Neural progenitor cell (in vitro differentiated cells): ENCODE measurements at regions not wholly inside any gene's neighbourhood (a gene's known extent, or its start where the extent isn't known, plus 50 kb on each side); places are given as distances from the start of the nearest gene placed in this dataset.

Experiments
- DNase-seq: peaks from one replicate; pipeline ENCODE4 v3.0.0-alpha.2; 2016; ENCODE audit warnings: low spot score
- H2AFZ ChIP-seq: fragments of 200-600 bp; sonication (generic); replicated peaks from 2 replicates; pipeline ENCODE4 v1.6.1; 2016; ENCODE audit warnings: antibody characterized with exemption
- H3F3A ChIP-seq: fragments of 200-600 bp; sonication (generic); 2 replicates; pipeline ENCODE4 v1.6.1; 2016; ENCODE audit warnings: antibody characterized with exemption, low read depth
- H3K27ac ChIP-seq: fragments of 200-600 bp; sonication (generic); 2 replicates; pipeline ENCODE4 v1.5.1; 2016; ENCODE audit warnings: mild to moderate bottlenecking
- H3K27me3 ChIP-seq: fragments of 200-600 bp; sonication (generic); 2 replicates; pipeline ENCODE4 v1.6.1; 2016; ENCODE audit warnings: mild to moderate bottlenecking, moderate library complexity
- H3K36me3 ChIP-seq: fragments of 200-600 bp; sonication (generic); 2 replicates; pipeline ENCODE4 v1.5.1; 2016
- H3K4me1 ChIP-seq: fragments of 200-600 bp; sonication (generic); 2 replicates; pipeline ENCODE4 v1.6.1; 2016; ENCODE audit warnings: mixed run types
- H3K4me2 ChIP-seq: fragments of 200-600 bp; sonication (generic); 2 replicates; pipeline ENCODE4 v1.6.1; 2016
- H3K4me3 ChIP-seq: fragments of 200-600 bp; sonication (generic); 2 replicates; pipeline ENCODE4 v1.5.1; 2016
- H3K79me2 ChIP-seq: fragments of 200-600 bp; sonication (generic); 2 replicates; pipeline ENCODE4 v1.6.1; 2016; ENCODE audit warnings: low read depth
- H3K9ac ChIP-seq: fragments of 200-600 bp; sonication (generic); 2 replicates; pipeline ENCODE4 v1.6.1; 2016
- H3K9me3 ChIP-seq: fragments of 200-600 bp; sonication (generic); 2 replicates; pipeline ENCODE4 v1.5.1; 2016; ENCODE audit warnings: low read depth
- H4K20me1 ChIP-seq: fragments of 200-600 bp; sonication (generic); 2 replicates; pipeline ENCODE4 v1.6.1; 2016; ENCODE audit warnings: low read depth
- H3K27ac Mint-ChIP-seq: 3 replicates; pipeline ENCODE4 v1.8.0; 2021; ENCODE audit warnings: mixed read lengths
- H3K27me3 Mint-ChIP-seq: 2 replicates; pipeline ENCODE4 v1.8.0; 2022; ENCODE audit warnings: low read depth, mild to moderate bottlenecking, inconsistent platforms, moderate library complexity, mixed read lengths; ENCODE audit not compliant: insufficient read depth
- H3K36me3 Mint-ChIP-seq: 3 replicates; pipeline ENCODE4 v1.8.0; 2021; ENCODE audit warnings: mixed read lengths
- H3K4me1 Mint-ChIP-seq: 3 replicates; pipeline ENCODE4 v1.8.0; 2021; ENCODE audit warnings: mixed read lengths
- H3K4me3 Mint-ChIP-seq: 3 replicates; pipeline ENCODE4 v1.8.0; 2021; ENCODE audit warnings: mild to moderate bottlenecking, moderate library complexity, mixed read lengths
- H3K9me3 Mint-ChIP-seq: 3 replicates; pipeline ENCODE4 v1.8.0; 2020; ENCODE audit warnings: mixed read lengths
- CTCF ChIP-seq: fragments of 200-600 bp; sonication (generic); IDR thresholded peaks from 2 replicates; pipeline ENCODE4 v1.5.1; 2017; ENCODE audit warnings: antibody characterized with exemption, mild to moderate bottlenecking
- EZH2 ChIP-seq: fragments of 200-600 bp; sonication (generic); IDR thresholded peaks from 2 replicates; pipeline ENCODE4 v1.6.1; 2017; ENCODE audit warnings: antibody characterized with exemption, mild to moderate bottlenecking, moderate library complexity
- EZH2phosphoT487 ChIP-seq: fragments of 200-600 bp; sonication (generic); IDR thresholded peaks from 2 replicates; pipeline ENCODE4 v1.6.1; 2017; ENCODE audit warnings: antibody characterized with exemption

- H3K4me1 ChIP-seq = no peaks in the 10 kb centered on the region
- TF ChIP-seq CTCF = no peak
- no peak for TF ChIP-seq EZH2
- TF ChIP-seq EZH2phosphoT487 = no peak
- Mint-ChIP-seq H3K27me3 (peaks cover 2% of the 10 kb centered on the region), H3K4me1 (no peaks in the 10 kb centered on the region), H3K27ac (no peak overlapping the region), H3K4me3 (no peak overlapping the region), H3K9me3 (peaks cover 7% of the 10 kb centered on the region), H3K36me3 (no peaks in the 10 kb centered on the region)
- H2AFZ ChIP-seq = no peak overlapping the region
- H3K4me3 ChIP-seq = no peak overlapping the region
- no peak for DNase-seq
- H3K4me2 ChIP-seq = no peak overlapping the region
- H3F3A ChIP-seq = no peaks in the 10 kb centered on the region
- H3K9me3 ChIP-seq = no peaks in the 10 kb centered on the region
- no peak overlapping the region for H3K9ac ChIP-seq
- no peaks in the 10 kb centered on the region for H3K79me2 ChIP-seq
- no peaks in the 10 kb centered on the region for H3K36me3 ChIP-seq
- H3K27ac ChIP-seq = no peak overlapping the region
- no peaks in the 10 kb centered on the region for H3K27me3 ChIP-seq
- H4K20me1 ChIP-seq = no peaks in the 10 kb centered on the region
Measured at GRCh38 chr1:166007176-166007575, 159.6 kb downstream of the FAM78B start.

GRCh38 chr1:166013232-166013631, 153.6 kb downstream of the FAM78B start:
- Mint-ChIP-seq H3K27ac (no peak overlapping the region), H3K36me3 (no peaks in the 10 kb centered on the region), H3K27me3 (peaks cover under 1% of the 10 kb centered on the region), H3K4me1 (no peaks in the 10 kb centered on the region), H3K9me3 (no peaks in the 10 kb centered on the region), H3K4me3 (no peak overlapping the region)
- Histone ChIP-seq H3F3A (no peaks in the 10 kb centered on the region), H3K9me3 (no peaks in the 10 kb centered on the region), H3K4me3 (no peak overlapping the region), H3K79me2 (no peaks in the 10 kb centered on the region), H3K4me2 (no peak overlapping the region), H3K36me3 (no peaks in the 10 kb centered on the region), H3K4me1 (no peaks in the 10 kb centered on the region), H3K27me3 (peaks cover under 1% of the 10 kb centered on the region), H4K20me1 (no peaks in the 10 kb centered on the region), H2AFZ (no peak overlapping the region), H3K9ac (no peak overlapping the region), H3K27ac (no peak overlapping the region)
- no peak for DNase-seq
- TF ChIP-seq CTCF (no peak), EZH2phosphoT487 (no peak), EZH2 (no peak)

GRCh38 chr1:166017395-166017794, 149.4 kb downstream of the FAM78B start:
- TF ChIP-seq CTCF (peak; percentile 75), EZH2 (no peak), EZH2phosphoT487 (no peak)
- Histone ChIP-seq H3K27me3 (peaks cover 13% of the 10 kb centered on the region), H3F3A (no peaks in the 10 kb centered on the region), H2AFZ (no peak overlapping the region), H3K4me3 (no peak overlapping the region), H3K9ac (no peak overlapping the region), H4K20me1 (no peaks in the 10 kb centered on the region), H3K79me2 (no peaks in the 10 kb centered on the region), H3K4me1 (peaks cover 4% of the 10 kb centered on the region), H3K4me2 (no peak overlapping the region), H3K9me3 (no peaks in the 10 kb centered on the region), H3K27ac (no peak overlapping the region), H3K36me3 (no peaks in the 10 kb centered on the region)
- Mint-ChIP-seq H3K27me3 (peaks cover 2% of the 10 kb centered on the region), H3K27ac (no peak overlapping the region), H3K4me1 (no peaks in the 10 kb centered on the region), H3K36me3 (no peaks in the 10 kb centered on the region), H3K4me3 (no peak overlapping the region), H3K9me3 (no peaks in the 10 kb centered on the region)
- DNase-seq = peak; percentile 50
